ENCODE measurements at regions not wholly inside any gene's neighbourhood (a gene's known extent, or its start where the extent isn't known, plus 50 kb on each side); places are given as distances from the start of the nearest gene placed in this dataset.
"Not testable (repeated sequence)": the region's sequence is repeated elsewhere in the genome, so short reads cannot be mapped to it uniquely, and the experiment has no call there.

DNA sequence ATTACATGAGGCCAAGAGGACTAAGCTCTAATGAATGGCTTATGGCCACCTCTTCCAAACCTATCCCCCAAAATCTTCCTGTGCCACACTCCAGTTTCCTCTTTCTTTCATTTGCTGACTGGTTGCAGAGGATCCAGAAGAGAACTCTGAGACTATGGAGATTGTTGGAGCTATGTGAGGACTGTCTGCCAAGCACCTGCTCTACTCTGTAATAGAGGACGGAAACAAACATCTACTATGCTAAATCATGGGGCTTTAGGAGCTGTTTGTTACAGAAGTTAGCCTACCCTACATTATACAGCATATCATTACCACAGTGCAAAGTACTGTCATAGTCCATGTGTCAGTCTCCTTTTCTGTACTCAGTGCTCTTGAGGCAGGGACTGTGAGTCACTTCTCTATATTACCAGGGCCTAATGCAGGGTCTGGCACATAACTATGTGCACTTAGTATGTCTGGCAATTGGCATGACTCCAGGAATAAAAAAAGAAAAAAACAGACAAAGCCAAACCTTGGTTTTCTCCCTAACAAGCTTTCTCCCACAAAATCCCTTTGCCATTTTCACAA is 95.1 kb downstream of the RPAP3 start:
- H3K4me1 Mint-ChIP-seq = no peaks in the 10 kb centered on the region
- H3K36me3 Mint-ChIP-seq = peaks cover 18 to 31% (median 24%) of the 10 kb centered on the region in 3 donors
- peaks cover 0 to 9% (median 2%) of the 10 kb centered on the region in 6 donors for H3K9me3 Mint-ChIP-seq
- no peak overlapping the region for H3K27ac Mint-ChIP-seq
- no peak for DNase-seq
- peaks cover 0 to 2% (median 0%) of the 10 kb centered on the region in 3 donors for H3K27me3 Mint-ChIP-seq (ENCODE audit: low read depth in 3 of 3)
- H3K4me3 Mint-ChIP-seq = no peak overlapping the region

DNA sequence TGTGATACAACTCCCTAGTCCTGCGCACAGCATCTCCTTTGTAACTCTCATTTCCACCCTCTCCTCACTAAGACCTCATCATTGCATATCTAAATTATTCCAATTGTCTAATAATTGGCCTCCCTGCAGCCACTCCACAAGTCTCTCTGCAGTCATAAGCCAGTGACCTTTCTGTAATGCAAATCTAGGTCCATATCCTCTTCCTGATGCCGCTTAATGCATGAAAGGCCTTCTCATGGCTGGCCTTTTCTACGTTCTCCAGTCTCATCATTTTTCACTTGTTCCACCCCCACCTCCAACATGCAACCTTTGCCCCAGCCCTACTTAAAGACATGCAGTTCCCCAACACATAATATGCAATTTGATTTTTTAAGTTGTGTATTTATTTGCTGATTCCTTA is 96.0 kb downstream of the RPAP3 start:
- Mint-ChIP-seq H3K9me3 (peaks cover 0 to 9% (median 2%) of the 10 kb centered on the region in 6 donors), H3K36me3 (peaks cover 17 to 29% (median 29%) of the 10 kb centered on the region in 3 donors), H3K4me1 (peaks cover 0 to 6% of the 10 kb centered on the region in 2 donors), H3K4me3 (no peak overlapping the region), H3K27me3 (ENCODE audit: low read depth in 3 of 3) (peaks cover 0 to 2% (median 0%) of the 10 kb centered on the region in 3 donors), H3K27ac (no peak overlapping the region)
- no peak for DNase-seq

DNA sequence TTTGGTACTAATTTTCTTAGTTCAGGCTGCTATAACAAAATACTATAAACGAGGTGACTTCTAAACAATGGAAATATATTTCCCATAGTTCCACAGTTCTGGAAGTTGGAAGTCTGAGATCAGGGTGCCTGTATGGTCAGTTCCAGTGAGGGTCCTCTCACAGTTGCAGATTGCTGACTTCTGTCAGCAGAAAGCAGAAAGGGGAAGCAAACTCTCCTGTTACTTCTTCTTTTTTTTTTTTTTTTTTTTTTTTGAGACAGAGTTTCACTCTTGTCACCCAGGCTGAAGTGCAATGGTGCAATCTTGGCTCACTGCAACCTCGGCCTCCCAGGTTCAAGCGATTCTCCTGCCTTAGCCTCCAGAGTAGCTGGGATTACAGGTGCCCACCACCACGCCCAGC is 97.2 kb downstream of the RPAP3 start:
- peaks cover 14 to 31% (median 26%) of the 10 kb centered on the region in 3 donors for H3K36me3 Mint-ChIP-seq
- not testable (repeated sequence) for H3K9me3 Mint-ChIP-seq; H3K4me3 Mint-ChIP-seq; H3K27ac Mint-ChIP-seq; DNase-seq; H3K27me3 Mint-ChIP-seq (ENCODE audit: low read depth in 3 of 3)
- peaks cover 0 to 10% of the 10 kb centered on the region in 2 donors for H3K4me1 Mint-ChIP-seq

DNA sequence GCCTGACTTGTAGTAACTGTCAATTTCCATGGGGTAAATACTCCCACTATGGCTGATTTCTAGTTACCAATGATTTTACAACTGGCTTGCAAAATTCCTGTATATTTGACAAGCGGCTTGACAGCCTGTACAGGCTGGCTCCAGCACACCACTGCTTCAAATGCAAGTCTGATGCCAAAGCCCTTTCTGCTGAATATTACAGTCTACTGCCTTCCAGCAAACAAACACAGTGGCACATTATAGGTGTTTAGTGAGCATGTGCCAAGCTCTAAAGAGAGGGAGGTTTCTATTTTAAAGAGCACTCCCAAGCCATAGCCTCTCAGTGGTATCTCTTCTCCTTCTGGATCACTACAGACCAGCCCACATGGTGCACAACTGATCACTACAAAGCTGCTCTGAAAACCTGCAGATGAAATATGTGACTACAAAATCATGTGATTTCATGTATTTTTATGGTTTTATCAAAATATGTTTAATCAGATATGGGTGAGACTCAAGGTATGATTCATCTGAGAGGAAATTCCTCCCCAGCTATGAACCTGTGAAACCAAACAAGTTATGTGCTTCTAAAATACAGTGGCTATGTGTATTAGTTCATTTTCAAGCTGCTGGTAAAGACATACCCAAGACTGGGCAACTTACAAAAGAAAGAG is 101.5 kb downstream of the RPAP3 start:
- Mint-ChIP-seq H3K27ac (no peak overlapping the region), H3K4me3 (no peak overlapping the region), H3K36me3 (peaks cover 12 to 26% (median 19%) of the 10 kb centered on the region in 3 donors), H3K4me1 (peaks cover 0 to 10% of the 10 kb centered on the region in 2 donors), H3K27me3 (ENCODE audit: low read depth in 3 of 3) (no peaks in the 10 kb centered on the region), H3K9me3 (peaks cover 0 to 9% (median under 1%) of the 10 kb centered on the region in 6 donors)
- no peak for DNase-seq

DNA sequence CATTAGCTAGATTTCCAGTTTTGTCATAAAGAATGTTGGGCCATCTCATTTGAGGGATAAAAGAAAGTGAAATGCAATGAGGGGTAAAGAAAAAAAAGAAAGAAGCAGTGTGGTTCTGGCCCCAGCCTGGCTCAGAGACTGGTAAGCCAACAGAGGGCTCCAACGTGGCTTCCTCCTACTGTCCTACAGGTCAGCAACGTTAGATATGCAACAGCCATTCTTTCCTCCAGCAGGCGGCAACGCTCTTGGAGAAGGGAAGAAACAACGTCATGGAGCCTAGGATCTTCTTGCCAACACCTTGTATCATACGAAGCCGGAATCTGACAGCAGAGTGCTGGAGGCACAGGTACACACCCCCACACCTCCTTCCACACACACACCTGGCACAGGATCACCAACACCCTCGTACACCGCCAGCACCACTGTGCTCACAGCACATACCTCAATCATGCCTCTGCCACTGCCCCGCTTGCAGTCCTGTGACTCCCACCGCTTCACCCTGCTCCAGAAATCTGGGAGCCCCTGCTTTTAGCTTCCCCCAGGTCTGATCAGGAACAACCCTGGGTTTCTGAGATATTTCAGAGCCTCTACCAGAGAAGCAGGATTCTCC is 102.8 kb downstream of the RPAP3 start:
- H3K27ac Mint-ChIP-seq = no peak overlapping the region
- DNase-seq = no peak
- no peaks in the 10 kb centered on the region for H3K27me3 Mint-ChIP-seq (ENCODE audit: low read depth in 3 of 3)
- peaks cover 0 to 9% (median under 1%) of the 10 kb centered on the region in 6 donors for H3K9me3 Mint-ChIP-seq
- no peak overlapping the region for H3K4me3 Mint-ChIP-seq
- H3K36me3 Mint-ChIP-seq = peaks cover 12 to 23% (median 19%) of the 10 kb centered on the region in 3 donors
- peaks cover 0 to 10% of the 10 kb centered on the region in 2 donors for H3K4me1 Mint-ChIP-seq

DNA sequence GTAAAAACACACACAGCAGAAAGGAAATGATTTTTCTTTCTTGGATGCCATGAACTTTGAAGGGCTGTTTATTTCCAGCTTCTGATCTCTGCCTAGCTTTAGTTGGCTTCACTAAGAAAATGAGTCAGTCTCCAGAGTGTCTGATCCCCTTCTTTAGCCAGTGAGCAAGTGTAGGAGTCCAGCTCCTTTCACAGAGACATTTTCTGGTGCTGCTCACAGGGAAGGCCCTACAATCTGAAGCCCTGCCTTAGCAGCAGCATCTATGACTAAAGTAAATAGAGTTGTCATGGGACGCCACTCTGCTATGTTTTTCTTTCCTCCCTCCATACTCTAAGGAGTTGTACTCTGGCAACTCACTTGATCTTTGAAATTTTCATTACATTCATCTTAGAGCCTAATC is 103.5 kb downstream of the RPAP3 start:
- no peaks in the 10 kb centered on the region for H3K27me3 Mint-ChIP-seq (ENCODE audit: low read depth in 3 of 3)
- H3K27ac Mint-ChIP-seq = no peak overlapping the region
- peaks cover 9 to 15% (median 12%) of the 10 kb centered on the region in 3 donors for H3K36me3 Mint-ChIP-seq
- no peak overlapping the region for H3K4me3 Mint-ChIP-seq
- H3K4me1 Mint-ChIP-seq = peaks cover 0 to 10% of the 10 kb centered on the region in 2 donors
- DNase-seq = no peak
- peaks cover 0 to 2% (median 0%) of the 10 kb centered on the region in 6 donors for H3K9me3 Mint-ChIP-seq

DNA sequence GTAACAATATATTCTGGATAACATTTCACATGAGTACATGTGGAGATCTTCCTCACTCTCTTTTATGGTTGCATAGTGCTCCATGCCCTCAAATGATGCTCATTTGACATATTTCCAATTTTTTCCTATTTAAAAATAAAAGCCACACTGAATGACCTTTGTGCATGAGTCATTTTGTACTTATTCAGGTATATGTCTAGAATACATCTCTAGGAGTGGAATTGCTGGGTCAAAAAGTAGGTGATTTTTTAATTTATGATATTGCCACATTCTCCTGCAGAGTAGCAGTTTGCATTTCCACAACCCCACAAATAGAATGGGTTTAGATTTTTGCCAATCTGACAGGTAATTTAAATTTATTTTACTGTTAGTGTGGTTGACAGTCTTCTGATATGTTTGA is 104.8 kb downstream of the RPAP3 start:
- Mint-ChIP-seq H3K4me1 (peaks cover 0 to 10% of the 10 kb centered on the region in 2 donors), H3K27ac (no peak overlapping the region), H3K4me3 (no peak overlapping the region), H3K9me3 (no peaks in the 10 kb centered on the region), H3K36me3 (peaks cover under 1 to 8% (median 5%) of the 10 kb centered on the region in 3 donors), H3K27me3 (ENCODE audit: low read depth in 3 of 3) (no peaks in the 10 kb centered on the region)
- DNase-seq = no peak

DNA sequence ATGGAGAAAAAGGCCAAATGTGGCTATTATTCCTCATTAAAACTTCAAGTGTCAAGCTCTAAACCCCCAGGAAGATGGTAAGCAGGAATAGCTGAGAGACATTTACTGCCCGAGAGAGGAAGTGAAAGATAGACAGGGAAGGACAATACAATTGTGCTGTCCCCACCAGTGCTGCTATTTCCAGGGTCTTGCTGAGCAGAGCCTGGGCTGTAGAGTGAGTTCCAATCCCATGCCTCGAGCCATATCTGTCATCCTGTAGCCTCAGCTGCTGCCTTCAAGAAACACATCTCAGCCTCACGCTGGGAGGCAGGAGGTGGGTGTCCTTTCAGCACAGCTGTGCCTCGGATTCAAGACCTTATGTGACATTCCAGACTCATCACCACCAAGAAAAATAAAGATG is 114.0 kb downstream of the RPAP3 start:
- Mint-ChIP-seq H3K36me3 (no peaks in the 10 kb centered on the region), H3K27me3 (ENCODE audit: low read depth in 3 of 3) (peaks cover 0 to 3% (median under 1%) of the 10 kb centered on the region in 3 donors), H3K27ac (no peak overlapping the region), H3K9me3 (no peaks in the 10 kb centered on the region), H3K4me3 (no peak overlapping the region), H3K4me1 (no peaks in the 10 kb centered on the region)
- no peak for DNase-seq

DNA sequence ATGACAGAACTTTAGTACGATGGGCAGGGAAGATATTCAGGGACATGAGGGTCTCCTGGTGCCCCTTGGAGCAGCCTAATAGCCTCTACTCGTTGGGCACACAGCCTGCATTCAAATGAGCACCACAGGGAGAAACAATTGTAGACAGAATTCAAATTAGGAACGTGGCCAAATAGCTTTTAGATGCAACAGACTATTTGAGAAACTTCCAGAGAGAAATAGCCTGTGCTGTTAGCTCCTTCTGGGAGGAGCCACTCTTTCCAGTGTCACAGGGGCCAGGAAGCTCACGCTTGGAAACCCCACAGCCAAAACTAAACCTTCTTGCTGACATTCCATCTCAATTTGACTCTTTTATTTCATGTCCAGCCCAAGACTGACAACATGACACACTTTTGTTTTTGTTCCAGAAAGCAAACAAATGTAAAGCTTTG is 114.5 kb downstream of the RPAP3 start:
- Mint-ChIP-seq H3K36me3 (no peaks in the 10 kb centered on the region), H3K4me3 (no peak overlapping the region), H3K9me3 (no peaks in the 10 kb centered on the region), H3K4me1 (no peaks in the 10 kb centered on the region), H3K27ac (no peak overlapping the region), H3K27me3 (ENCODE audit: low read depth in 3 of 3) (peaks cover 0 to 3% (median 2%) of the 10 kb centered on the region in 3 donors)
- DNase-seq = no peak

DNA sequence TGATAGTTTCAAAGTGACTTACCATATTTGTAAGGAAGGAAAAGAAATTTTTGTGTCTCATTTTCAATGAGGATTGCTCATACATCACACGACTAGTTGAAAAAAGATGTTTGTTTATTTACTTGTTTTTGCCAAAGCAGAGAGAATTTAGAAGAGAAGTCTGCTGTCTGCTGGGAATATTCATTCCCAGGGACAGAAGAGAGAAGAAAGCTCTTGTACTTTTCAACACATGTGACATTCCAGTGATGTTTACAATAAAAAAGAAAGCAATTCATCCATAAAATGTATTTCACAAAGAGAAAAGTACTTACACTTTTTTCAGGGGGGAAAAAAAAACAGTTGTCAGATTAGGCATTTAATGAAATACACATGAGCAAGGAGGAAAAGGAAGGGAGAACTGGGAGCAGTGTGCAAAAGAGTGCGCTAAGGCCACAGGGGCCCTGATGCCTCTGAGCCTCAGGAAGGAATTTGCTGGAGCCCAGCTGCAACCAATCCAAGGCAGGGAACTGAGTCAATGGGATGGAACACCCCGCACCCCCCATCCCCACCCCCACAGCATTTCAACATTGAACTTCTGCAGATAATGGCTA is 115.0 kb downstream of the RPAP3 start:
- Mint-ChIP-seq H3K9me3 (no peaks in the 10 kb centered on the region), H3K36me3 (no peaks in the 10 kb centered on the region), H3K4me3 (no peak overlapping the region), H3K27me3 (ENCODE audit: low read depth in 3 of 3) (peaks cover 0 to 3% (median 2%) of the 10 kb centered on the region in 3 donors), H3K4me1 (no peaks in the 10 kb centered on the region), H3K27ac (no peak overlapping the region)
- DNase-seq = no peak

DNA sequence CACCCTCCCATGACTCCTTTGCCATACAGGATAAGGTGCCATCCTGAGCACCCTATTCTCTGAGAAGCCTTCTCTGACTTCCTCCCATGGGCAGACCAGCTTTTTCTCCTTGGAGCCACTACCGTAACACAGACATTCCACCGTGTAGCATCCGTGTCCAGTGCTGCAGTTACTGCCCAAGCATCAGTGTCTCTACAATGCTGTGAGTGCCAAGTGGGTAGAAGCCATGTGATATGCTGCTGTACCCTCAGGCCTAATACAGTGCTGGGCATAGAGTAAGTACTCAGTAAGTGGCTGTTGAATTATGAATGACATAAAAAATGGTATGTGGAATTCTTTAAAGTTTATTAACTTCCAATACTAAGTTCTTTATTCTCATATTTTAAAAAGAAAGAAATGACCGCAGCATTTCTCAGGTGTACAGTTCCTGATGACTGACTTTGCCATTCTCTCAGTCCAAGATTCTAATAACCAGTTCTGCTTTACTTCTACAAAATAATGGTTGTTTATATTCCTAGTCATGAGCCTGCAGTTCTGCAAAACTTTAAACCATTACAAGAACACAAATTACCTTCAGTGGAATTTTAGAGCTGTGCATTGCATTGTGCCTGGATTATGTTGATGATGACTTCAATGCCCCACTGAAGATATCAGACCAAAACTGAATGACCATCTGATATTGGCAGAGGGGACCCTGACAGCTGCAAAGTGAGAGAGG is 118.7 kb downstream of the RPAP3 start:
- Mint-ChIP-seq H3K27ac (no peak overlapping the region), H3K4me1 (no peaks in the 10 kb centered on the region), H3K9me3 (no peaks in the 10 kb centered on the region), H3K4me3 (no peak overlapping the region), H3K27me3 (ENCODE audit: low read depth in 3 of 3) (peaks cover 3 to 12% (median 5%) of the 10 kb centered on the region in 3 donors), H3K36me3 (no peaks in the 10 kb centered on the region)
- DNase-seq = no peak

DNA sequence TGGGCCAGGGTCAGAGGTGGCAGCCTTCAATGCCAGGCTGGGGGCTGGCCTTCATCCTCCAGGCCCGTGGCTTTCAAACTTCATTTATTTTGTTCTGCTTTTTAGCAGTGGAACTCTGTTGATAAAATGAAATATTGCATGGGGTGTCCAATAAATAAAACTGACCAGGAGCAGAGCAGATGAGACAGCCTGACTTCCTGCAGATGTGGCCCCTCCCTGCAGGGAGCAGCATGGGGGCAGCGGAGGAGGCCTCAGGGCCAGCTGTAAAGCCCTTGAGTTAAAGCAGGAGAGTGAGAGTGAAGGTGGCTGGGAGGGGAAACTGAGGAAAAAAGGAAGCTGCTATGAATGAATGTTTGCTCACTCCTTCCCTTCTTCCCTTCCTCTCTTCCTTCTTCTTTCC is 120.3 kb downstream of the RPAP3 start:
- H3K36me3 Mint-ChIP-seq = no peaks in the 10 kb centered on the region
- H3K9me3 Mint-ChIP-seq = no peaks in the 10 kb centered on the region
- no peak overlapping the region for H3K27ac Mint-ChIP-seq
- no peaks in the 10 kb centered on the region for H3K4me1 Mint-ChIP-seq
- H3K4me3 Mint-ChIP-seq = no peak overlapping the region
- DNase-seq = no peak
- H3K27me3 Mint-ChIP-seq (ENCODE audit: low read depth in 3 of 3) = peaks cover 3 to 12% (median 5%) of the 10 kb centered on the region in 3 donors

DNA sequence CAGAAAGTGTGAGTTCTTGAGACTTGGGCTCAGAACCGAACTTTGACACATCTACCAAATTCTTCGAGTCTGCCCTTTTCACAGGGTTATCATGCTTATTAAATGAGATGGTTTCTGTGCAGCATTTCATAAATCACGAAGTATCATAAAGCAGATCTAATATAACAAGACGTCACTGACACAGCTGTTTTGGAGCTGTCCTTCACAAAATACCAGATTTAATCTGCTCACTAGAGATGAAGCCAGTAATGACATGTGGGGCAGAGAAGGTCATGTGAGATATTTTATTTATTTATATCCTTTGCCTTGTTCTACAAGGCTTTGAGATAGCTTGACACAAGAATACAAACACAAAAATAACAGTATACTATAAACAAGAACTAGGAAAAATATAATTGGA is 127.0 kb downstream of the RPAP3 start:
- Mint-ChIP-seq H3K36me3 (no peaks in the 10 kb centered on the region), H3K27me3 (ENCODE audit: low read depth in 3 of 3) (peaks cover 3 to 10% (median 7%) of the 10 kb centered on the region in 3 donors), H3K9me3 (no peaks in the 10 kb centered on the region), H3K4me3 (no peak overlapping the region), H3K27ac (no peak overlapping the region), H3K4me1 (no peaks in the 10 kb centered on the region)
- DNase-seq = no peak
